CD4-positive, alpha-beta T cell (primary cell): ENCODE measurements at regions not wholly inside any gene's neighbourhood (a gene's known extent, or its start where the extent isn't known, plus 50 kb on each side); places are given as distances from the start of the nearest gene placed in this dataset.
"Not testable (repeated sequence)": the region's sequence is repeated elsewhere in the genome, so short reads cannot be mapped to it uniquely, and the experiment has no call there.

Source experiments
- ATAC-seq: fragments of 200-7000 bp; cut with Tn5 transposase; one replicate; pipeline ENCODE4 v1.10.0; 2022; ENCODE audit warnings: mild to moderate bottlenecking; ENCODE audit not compliant: poor library complexity
- CTCF ChIA-PET: fragments of 350-600 bp; sonication (Branson Sonifier 250); formaldehyde crosslinking; loops from one replicate; lab custom pipeline; 2021; ENCODE audit warnings: antibody characterized with exemption, inconsistent platforms; lab: Charles Lee
- POLR2A ChIA-PET: fragments of 350-600 bp; sonication (Branson Sonifier 250); formaldehyde crosslinking; loops from one replicate; lab custom pipeline; 2021; ENCODE audit warnings: antibody characterized with exemption, inconsistent platforms; lab: Charles Lee
- DNase-seq, 14 experiments: peaks; one replicate each; pipeline ENCODE4 v3.0.0-alpha.2; 2013 to 2020; ENCODE audit warnings: mixed read lengths in 2 of 14
- H3K27ac ChIP-seq, 2 donors: one replicate each; pipeline versions ENCODE4 v1.5.1 to v1.7.0; 2013; ENCODE audit warnings: low read length in 2 of 2, low read depth in 1 of 2, mild to moderate bottlenecking in 1 of 2
- H3K27me3 ChIP-seq, 2 experiments: 1 replicate in 1 of 2; 2 replicates in 1 of 2; pipeline versions ENCODE4 v1.6.1 to v1.7.0; 2013; ENCODE audit warnings: low read length in 2 of 2, control low read depth in 1 of 2, mild to moderate bottlenecking in 1 of 2, moderate library complexity in 1 of 2; ENCODE audit not compliant: insufficient read depth in 2 of 2, control insufficient read depth in 1 of 2
- H3K36me3 ChIP-seq: one replicate; pipeline ENCODE4 v1.6.1; 2013; ENCODE audit warnings: low read length, control low read depth; ENCODE audit not compliant: insufficient read depth
- H3K4me1 ChIP-seq: one replicate; pipeline ENCODE4 v1.6.1; 2013; ENCODE audit warnings: low read length, control low read depth; ENCODE audit not compliant: insufficient read depth
- H3K4me3 ChIP-seq: one replicate; pipeline ENCODE4 v1.5.1; 2013; ENCODE audit warnings: mild to moderate bottlenecking, low read length, moderate library complexity
- H3K9me3 ChIP-seq, 2 experiments: 1 replicate in 1 of 2; 2 replicates in 1 of 2; pipeline versions ENCODE4 v1.6.1 to v1.7.0; 2013; ENCODE audit warnings: low read length in 2 of 2, mild to moderate bottlenecking in 2 of 2, control low read depth in 1 of 2, moderate library complexity in 1 of 2; ENCODE audit not compliant: control insufficient read depth in 1 of 2, insufficient read depth in 1 of 2
- H3K27ac Mint-ChIP-seq: one replicate; pipeline ENCODE4 v1.8.0; 2020; ENCODE audit warnings: mixed read lengths
- H3K27me3 Mint-ChIP-seq: one replicate; pipeline ENCODE4 v1.8.0; 2021; ENCODE audit warnings: mixed read lengths
- H3K36me3 Mint-ChIP-seq: one replicate; pipeline ENCODE4 v1.8.0; 2021; ENCODE audit warnings: low read depth, mixed read lengths
- H3K4me1 Mint-ChIP-seq: one replicate; pipeline ENCODE4 v1.8.0; 2021; ENCODE audit warnings: low read depth, mixed read lengths
- H3K4me3 Mint-ChIP-seq: one replicate; pipeline ENCODE4 v1.8.0; 2020; ENCODE audit warnings: mild to moderate bottlenecking, mixed read lengths
- H3K9me3 Mint-ChIP-seq: one replicate; pipeline ENCODE4 v1.8.0; 2020; ENCODE audit warnings: mixed read lengths
- CTCF ChIP-seq: fragments of 200-600 bp; IDR thresholded peaks from one replicate; pipeline ENCODE4 v1.8.0; 2022; ENCODE audit warnings: antibody characterized with exemption, mild to moderate bottlenecking
- intact Hi-C, 2 experiments: fragments of 100-400 bp; cut with DNase I in 1 of 2; cut with micrococcal nuclease in 1 of 2; formaldehyde crosslinking; loops; one replicate each; pipeline versions ENCODE4 v1.15.1 to v1.9.0; 2023 to 2025; cut with DNase I, micrococcal nuclease

DNA sequence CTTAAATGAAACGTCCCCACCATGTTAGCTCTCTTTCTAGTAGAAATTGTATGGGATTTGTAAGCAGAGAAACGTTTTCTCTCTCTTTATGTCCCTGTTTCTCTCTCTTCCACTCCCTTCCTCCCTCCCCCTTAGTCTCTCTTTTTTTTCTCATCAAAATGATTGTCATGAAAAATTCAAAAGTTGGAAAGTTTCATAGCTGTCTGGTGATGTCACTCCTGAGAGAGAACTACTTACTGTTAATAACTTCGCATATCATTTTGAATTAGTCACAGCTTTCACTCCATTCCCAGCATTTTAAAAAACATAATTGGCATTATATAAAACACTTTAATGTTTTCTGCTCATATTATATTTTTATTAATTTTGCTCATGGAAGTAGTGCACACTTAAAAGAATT, 331.1 kb downstream of the C3orf38 start:
- Mint-ChIP-seq H3K27ac (no peak overlapping the region), H3K4me1 (no peaks in the 10 kb centered on the region), H3K4me3 (no peak overlapping the region), H3K27me3 (no peaks in the 10 kb centered on the region), H3K9me3 (peaks cover 5% of the 10 kb centered on the region), H3K36me3 (no peaks in the 10 kb centered on the region)
- intact Hi-C loops: no loop called here
- no peak overlapping the region for H3K27ac ChIP-seq
- TF ChIP-seq CTCF: no peak
- no peak overlapping the region for H3K4me3 ChIP-seq
- ChIA-PET CTCF (no interaction called here), POLR2A (no interaction called here)
- H3K9me3 ChIP-seq: peaks cover 0 to 4% of the 10 kb centered on the region in 2 experiments
- no peak for ATAC-seq
- H3K27me3 ChIP-seq: no peaks in the 10 kb centered on the region
- H3K36me3 ChIP-seq: no peaks in the 10 kb centered on the region
- no peaks in the 10 kb centered on the region for H3K4me1 ChIP-seq
- DNase-seq: no peak

GRCh38 chr3:88485001-88485400, 335.2 kb downstream of the C3orf38 start:
- POLR2A ChIA-PET: no interaction called here
- no peaks in the 10 kb centered on the region for H3K9me3 ChIP-seq

DNA sequence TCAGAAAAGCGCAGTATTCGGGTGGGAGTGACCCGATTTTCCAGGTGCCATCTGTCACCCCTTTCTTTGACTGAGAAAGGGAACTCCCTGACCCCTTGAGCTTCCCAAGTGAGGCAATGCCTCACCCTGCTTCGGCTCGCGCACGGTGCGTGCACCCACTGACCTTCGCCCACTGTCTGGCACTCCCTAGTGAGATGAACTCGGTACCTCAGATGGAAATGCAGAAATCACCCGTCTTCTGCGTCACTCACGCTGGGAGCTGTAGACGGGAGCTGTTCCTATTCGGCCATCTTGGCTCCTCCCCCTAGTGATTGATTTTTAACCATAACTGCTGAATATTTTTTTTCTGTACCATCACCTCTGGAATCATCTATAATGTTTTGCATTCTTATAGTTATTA, 359.1 kb downstream of the C3orf38 start:
- intact Hi-C loops: loop anchor here in 1 of 2 experiments (10.0 kb wide), 1 partner anchor 576 kb away; no protein-coding TSS in a partner anchor
- H3K27me3 Mint-ChIP-seq, H3K36me3 ChIP-seq, H3K9me3 Mint-ChIP-seq, H3K9me3 ChIP-seq, ATAC-seq, H3K4me1 ChIP-seq, H3K4me3 Mint-ChIP-seq, DNase-seq, H3K27me3 ChIP-seq, POLR2A ChIA-PET, H3K27ac ChIP-seq, H3K4me3 ChIP-seq, H3K36me3 Mint-ChIP-seq, H3K4me1 Mint-ChIP-seq, H3K27ac Mint-ChIP-seq, CTCF ChIA-PET: not testable (repeated sequence)

More at GRCh38 chr3:88485001-88485400, 335.2 kb downstream of the C3orf38 start:
- Mint-ChIP-seq H3K9me3 (peaks cover 5% of the 10 kb centered on the region), H3K4me1 (no peaks in the 10 kb centered on the region), H3K36me3 (no peaks in the 10 kb centered on the region), H3K27me3 (no peaks in the 10 kb centered on the region), H3K4me3 (no peak overlapping the region), H3K27ac (no peak overlapping the region)
- no peaks in the 10 kb centered on the region for H3K27me3 ChIP-seq
- H3K27ac ChIP-seq: no peak overlapping the region
- DNase-seq (no peak), ATAC-seq (no peak)
- H3K36me3 ChIP-seq: no peaks in the 10 kb centered on the region
- TF ChIP-seq CTCF: no peak
- intact Hi-C loops: no loop called here
- H3K4me1 ChIP-seq: no peaks in the 10 kb centered on the region
- no peak overlapping the region for H3K4me3 ChIP-seq
- CTCF ChIA-PET: no interaction called here

- Histone ChIP-seq H3K4me1 (no peaks in the 10 kb centered on the region), H3K36me3 (no peaks in the 10 kb centered on the region), H3K9me3 (peaks cover 5 to 6% of the 10 kb centered on the region in 2 experiments), H3K27ac (no peak overlapping the region), H3K27me3 (no peaks in the 10 kb centered on the region), H3K4me3 (no peak overlapping the region)
- DNase-seq (no peak), ATAC-seq (no peak)
- Mint-ChIP-seq H3K9me3 (peaks cover 8% of the 10 kb centered on the region), H3K27me3 (no peaks in the 10 kb centered on the region), H3K36me3 (no peaks in the 10 kb centered on the region), H3K4me3 (no peak overlapping the region), H3K27ac (no peak overlapping the region), H3K4me1 (no peaks in the 10 kb centered on the region)
- POLR2A ChIA-PET: no interaction called here
- intact Hi-C loops: loop anchor here in 1 of 2 experiments (10.0 kb wide), 1 partner anchor 575 kb away; no protein-coding TSS in a partner anchor
- no peak for TF ChIP-seq CTCF
- CTCF ChIA-PET: no interaction called here
These were observed 359.8 kb downstream of the C3orf38 start for GRCh38 chr3:88509582-88509981.
